Neural progenitor cell (in vitro differentiated cells): ENCODE measurements at regions not wholly inside any gene's neighbourhood (a gene's known extent, or its start where the extent isn't known, plus 50 kb on each side); places are given as distances from the start of the nearest gene placed in this dataset.

Experiments used
- DNase-seq: peaks from one replicate; pipeline ENCODE4 v3.0.0-alpha.2; 2016; ENCODE audit warnings: low spot score
- H2AFZ ChIP-seq: fragments of 200-600 bp; sonication (generic); replicated peaks from 2 replicates; pipeline ENCODE4 v1.6.1; 2016; ENCODE audit warnings: antibody characterized with exemption
- H3F3A ChIP-seq: fragments of 200-600 bp; sonication (generic); 2 replicates; pipeline ENCODE4 v1.6.1; 2016; ENCODE audit warnings: antibody characterized with exemption, low read depth
- H3K27ac ChIP-seq: fragments of 200-600 bp; sonication (generic); 2 replicates; pipeline ENCODE4 v1.5.1; 2016; ENCODE audit warnings: mild to moderate bottlenecking
- H3K27me3 ChIP-seq: fragments of 200-600 bp; sonication (generic); 2 replicates; pipeline ENCODE4 v1.6.1; 2016; ENCODE audit warnings: mild to moderate bottlenecking, moderate library complexity
- H3K36me3 ChIP-seq: fragments of 200-600 bp; sonication (generic); 2 replicates; pipeline ENCODE4 v1.5.1; 2016
- H3K4me1 ChIP-seq: fragments of 200-600 bp; sonication (generic); 2 replicates; pipeline ENCODE4 v1.6.1; 2016; ENCODE audit warnings: mixed run types
- H3K4me2 ChIP-seq: fragments of 200-600 bp; sonication (generic); 2 replicates; pipeline ENCODE4 v1.6.1; 2016
- H3K4me3 ChIP-seq: fragments of 200-600 bp; sonication (generic); 2 replicates; pipeline ENCODE4 v1.5.1; 2016
- H3K79me2 ChIP-seq: fragments of 200-600 bp; sonication (generic); 2 replicates; pipeline ENCODE4 v1.6.1; 2016; ENCODE audit warnings: low read depth
- H3K9ac ChIP-seq: fragments of 200-600 bp; sonication (generic); 2 replicates; pipeline ENCODE4 v1.6.1; 2016
- H3K9me3 ChIP-seq: fragments of 200-600 bp; sonication (generic); 2 replicates; pipeline ENCODE4 v1.5.1; 2016; ENCODE audit warnings: low read depth
- H4K20me1 ChIP-seq: fragments of 200-600 bp; sonication (generic); 2 replicates; pipeline ENCODE4 v1.6.1; 2016; ENCODE audit warnings: low read depth
- H3K27ac Mint-ChIP-seq: 3 replicates; pipeline ENCODE4 v1.8.0; 2021; ENCODE audit warnings: mixed read lengths
- H3K27me3 Mint-ChIP-seq: 2 replicates; pipeline ENCODE4 v1.8.0; 2022; ENCODE audit warnings: low read depth, mild to moderate bottlenecking, inconsistent platforms, moderate library complexity, mixed read lengths; ENCODE audit not compliant: insufficient read depth
- H3K36me3 Mint-ChIP-seq: 3 replicates; pipeline ENCODE4 v1.8.0; 2021; ENCODE audit warnings: mixed read lengths
- H3K4me1 Mint-ChIP-seq: 3 replicates; pipeline ENCODE4 v1.8.0; 2021; ENCODE audit warnings: mixed read lengths
- H3K4me3 Mint-ChIP-seq: 3 replicates; pipeline ENCODE4 v1.8.0; 2021; ENCODE audit warnings: mild to moderate bottlenecking, moderate library complexity, mixed read lengths
- H3K9me3 Mint-ChIP-seq: 3 replicates; pipeline ENCODE4 v1.8.0; 2020; ENCODE audit warnings: mixed read lengths
- CTCF ChIP-seq: fragments of 200-600 bp; sonication (generic); IDR thresholded peaks from 2 replicates; pipeline ENCODE4 v1.5.1; 2017; ENCODE audit warnings: antibody characterized with exemption, mild to moderate bottlenecking
- EZH2 ChIP-seq: fragments of 200-600 bp; sonication (generic); IDR thresholded peaks from 2 replicates; pipeline ENCODE4 v1.6.1; 2017; ENCODE audit warnings: antibody characterized with exemption, mild to moderate bottlenecking, moderate library complexity
- EZH2phosphoT487 ChIP-seq: fragments of 200-600 bp; sonication (generic); IDR thresholded peaks from 2 replicates; pipeline ENCODE4 v1.6.1; 2017; ENCODE audit warnings: antibody characterized with exemption

GRCh38 chr9:108392877-108393276 is 462.9 kb downstream of the ACTL7B start:
- no peaks in the 10 kb centered on the region for H3K79me2 ChIP-seq
- H3K36me3 Mint-ChIP-seq: peaks cover 3% of the 10 kb centered on the region
- H3K27me3 ChIP-seq: no peaks in the 10 kb centered on the region
- peaks cover 3% of the 10 kb centered on the region for H3K36me3 ChIP-seq
- H2AFZ ChIP-seq: no peak overlapping the region
- TF ChIP-seq CTCF (no peak), EZH2phosphoT487 (no peak), EZH2 (no peak)
- H3K9me3 Mint-ChIP-seq: peaks cover 3% of the 10 kb centered on the region
- H3F3A ChIP-seq: no peaks in the 10 kb centered on the region
- H3K27ac Mint-ChIP-seq: no peak overlapping the region
- no peak overlapping the region for H3K9ac ChIP-seq
- no peaks in the 10 kb centered on the region for H3K4me1 Mint-ChIP-seq
- no peak overlapping the region for H3K27ac ChIP-seq
- H3K4me3 Mint-ChIP-seq: no peak overlapping the region
- DNase-seq: no peak
- H3K9me3 ChIP-seq: no peaks in the 10 kb centered on the region
- no peak overlapping the region for H3K4me2 ChIP-seq
- H4K20me1 ChIP-seq: no peaks in the 10 kb centered on the region
- no peaks in the 10 kb centered on the region for H3K4me1 ChIP-seq
- H3K27me3 Mint-ChIP-seq: peaks cover 4% of the 10 kb centered on the region
- no peak overlapping the region for H3K4me3 ChIP-seq

- Mint-ChIP-seq H3K27me3 (peaks cover 2% of the 10 kb centered on the region), H3K4me1 (no peaks in the 10 kb centered on the region), H3K36me3 (no peaks in the 10 kb centered on the region)
Observed at GRCh38 chr9:108389056-108389455, 466.7 kb downstream of the ACTL7B start.

GRCh38 chr9:108386859-108387384 is 468.9 kb downstream of the ACTL7B start:
- H3K27me3 Mint-ChIP-seq: peaks cover 2% of the 10 kb centered on the region
- no peaks in the 10 kb centered on the region for H3K79me2 ChIP-seq
- no peak overlapping the region for H3K27ac ChIP-seq
- no peaks in the 10 kb centered on the region for H3K4me1 Mint-ChIP-seq
- no peak overlapping the region for H3K27ac Mint-ChIP-seq
- no peak overlapping the region for H3K4me3 ChIP-seq
- H3F3A ChIP-seq: no peaks in the 10 kb centered on the region
- no peaks in the 10 kb centered on the region for H3K36me3 Mint-ChIP-seq
- no peak overlapping the region for H3K4me3 Mint-ChIP-seq
- peaks cover 3% of the 10 kb centered on the region for H3K36me3 ChIP-seq
- H2AFZ ChIP-seq: no peak overlapping the region
- H3K9me3 Mint-ChIP-seq: no peaks in the 10 kb centered on the region
- no peak for DNase-seq
- H3K4me1 ChIP-seq: no peaks in the 10 kb centered on the region
- H3K9ac ChIP-seq: no peak overlapping the region
- H3K4me2 ChIP-seq: no peak overlapping the region
- no peaks in the 10 kb centered on the region for H3K9me3 ChIP-seq
- TF ChIP-seq EZH2 (no peak), CTCF (no peak), EZH2phosphoT487 (no peak)
- no peaks in the 10 kb centered on the region for H4K20me1 ChIP-seq
- no peaks in the 10 kb centered on the region for H3K27me3 ChIP-seq

More at GRCh38 chr9:108389056-108389455, 466.7 kb downstream of the ACTL7B start:
- Mint-ChIP-seq H3K27ac (no peak overlapping the region), H3K4me3 (no peak overlapping the region), H3K9me3 (no peaks in the 10 kb centered on the region)
- Histone ChIP-seq H3F3A (no peaks in the 10 kb centered on the region), H3K27me3 (no peaks in the 10 kb centered on the region), H3K4me2 (no peak overlapping the region), H4K20me1 (no peaks in the 10 kb centered on the region), H2AFZ (no peak overlapping the region), H3K79me2 (no peaks in the 10 kb centered on the region), H3K9me3 (no peaks in the 10 kb centered on the region), H3K27ac (no peak overlapping the region), H3K4me3 (no peak overlapping the region), H3K36me3 (peaks cover 3% of the 10 kb centered on the region), H3K4me1 (no peaks in the 10 kb centered on the region), H3K9ac (no peak overlapping the region)
- DNase-seq: no peak
- no peak for TF ChIP-seq CTCF
